H1 (cell line): ENCODE measurements at regions not wholly inside any gene's neighbourhood (a gene's known extent, or its start where the extent isn't known, plus 50 kb on each side); places are given as distances from the start of the nearest gene placed in this dataset.

Source experiments
- CTCF ChIP-seq, 3 experiments: IDR thresholded peaks; 1 replicate in 2 of 3; 2 replicates in 1 of 3; pipeline versions ENCODE4 v1.5.1 to v1.6.1; 2011; ENCODE audit warnings: low read length in 3 of 3, mild to moderate bottlenecking in 3 of 3, inconsistent platforms in 2 of 3, low read depth in 1 of 3, moderate library complexity in 1 of 3; ENCODE audit not compliant: insufficient read depth in 1 of 3; ENCODE audit errors: control extremely low read depth in 1 of 3
- EP300 ChIP-seq, 2 experiments: IDR thresholded peaks; 1 replicate in 1 of 2; 2 replicates in 1 of 2; pipeline ENCODE4 v1.6.1; 2011 to 2012; ENCODE audit warnings: low read depth in 2 of 2, low read length in 2 of 2, mild to moderate bottlenecking in 2 of 2, borderline replicate concordance in 1 of 2, inconsistent platforms in 1 of 2, moderate library complexity in 1 of 2
- FOSL1 ChIP-seq: IDR thresholded peaks from 2 replicates; pipeline ENCODE4 v1.6.1; 2011; ENCODE audit warnings: mild to moderate bottlenecking, low read depth, low read length, moderate library complexity; ENCODE audit not compliant: insufficient read depth
- JUND ChIP-seq: IDR thresholded peaks from 2 replicates; pipeline ENCODE4 v1.6.1; 2011; ENCODE audit warnings: mild to moderate bottlenecking, improper control_type of control experiment, low read length
- MAX ChIP-seq: IDR thresholded peaks from 2 replicates; pipeline ENCODE4 v1.6.1; 2012; ENCODE audit warnings: inconsistent platforms
- NANOG ChIP-seq: IDR thresholded peaks from 2 replicates; pipeline ENCODE4 v1.6.1; 2011; ENCODE audit warnings: low read length, low read depth, mild to moderate bottlenecking, inconsistent platforms; ENCODE audit not compliant: insufficient read depth, poor library complexity, severe bottlenecking
- POLR2AphosphoS5 ChIP-seq: IDR thresholded peaks from 2 replicates; pipeline ENCODE4 v1.6.1; 2011; ENCODE audit warnings: low read depth, low read length
- RAD21 ChIP-seq, 2 experiments: IDR thresholded peaks in 1 of 2; conservative IDR thresholded peaks in 1 of 2; 2 replicates each; pipeline ENCODE4 v1.6.1; 2011; ENCODE audit warnings: low read depth in 2 of 2, low read length in 2 of 2, improper control_type of control experiment in 1 of 2, inconsistent platforms in 1 of 2, mild to moderate bottlenecking in 1 of 2, moderate library complexity in 1 of 2
- RFX5 ChIP-seq: IDR thresholded peaks from 2 replicates; pipeline ENCODE4 v1.6.1; 2011; ENCODE audit warnings: low read depth, low read length, improper control_type of control experiment, borderline replicate concordance
- SIN3A ChIP-seq, 2 experiments: IDR thresholded peaks in 1 of 2; conservative IDR thresholded peaks in 1 of 2; 2 replicates each; pipeline ENCODE4 v1.6.1; 2011 to 2012; ENCODE audit warnings: low read length in 2 of 2, improper control_type of control experiment in 1 of 2, low read depth in 1 of 2, mild to moderate bottlenecking in 1 of 2
- SP1 ChIP-seq: IDR thresholded peaks from 2 replicates; pipeline ENCODE4 v1.6.1; 2011; ENCODE audit warnings: low read depth, low read length
- USF2 ChIP-seq: IDR thresholded peaks from 2 replicates; pipeline ENCODE4 v1.6.1; 2011; ENCODE audit warnings: low read length, improper control_type of control experiment

GRCh38 chr7:140249036-140249806, 72.4 kb upstream of the KDM7A start:
- TF ChIP-seq FOSL1 = no peak
- no peak for TF ChIP-seq RAD21 (IDR thresholded peaks at IDR 0.05 in 1 of 2, conservative IDR thresholded peaks at IDR 0.05 in 1 of 2; ENCODE audit: low read depth in 2 of 2, low read length in 2 of 2)
- no peak for TF ChIP-seq JUND
- TF ChIP-seq MAX = no peak
- no peak for TF ChIP-seq EP300 (IDR thresholded peaks at IDR 0.05; ENCODE audit: borderline replicate concordance in 1 of 2, low read depth in 2 of 2, low read length in 2 of 2)
- no peak for TF ChIP-seq SP1
- TF ChIP-seq POLR2AphosphoS5 = no peak
- no peak for TF ChIP-seq NANOG
- no peak for TF ChIP-seq RFX5
- no peak for TF ChIP-seq CTCF (IDR thresholded peaks at IDR 0.05; ENCODE audit: control extremely low read depth in 1 of 3, insufficient read depth in 1 of 3, low read depth in 1 of 3, low read length in 3 of 3)
- TF ChIP-seq USF2 = no peak
- no peak for TF ChIP-seq SIN3A (conservative IDR thresholded peaks at IDR 0.05 in 1 of 2, IDR thresholded peaks at IDR 0.05 in 1 of 2; ENCODE audit: low read depth in 1 of 2, low read length in 2 of 2)
